IMR-90 (cell line): ENCODE measurements at regions not wholly inside any gene's neighbourhood (a gene's known extent, or its start where the extent isn't known, plus 50 kb on each side); places are given as distances from the start of the nearest gene placed in this dataset.

Experiments
- ATAC-seq: fragments of 200-7000 bp; cut with Tn5 transposase; 2 replicates; pipeline ENCODE4 v1.9.1; 2020; ENCODE audit warnings: low read depth, mild to moderate bottlenecking, moderate library complexity
- BruUV-seq: library from RNA; stranded (reverse); fragments of 400-500 nt; replicated peaks from 2 replicates; lab custom pipeline; 2021; lab: Mats Ljungman, UMichigan
- CTCF ChIA-PET: fragments of 300-600 bp; formaldehyde crosslinking; extraction: SDS; loops from one replicate; lab custom pipeline; 2021; ENCODE audit warnings: antibody characterized with exemption; lab: Yijun Ruan, JAX
- POLR2A ChIA-PET: fragments of 300-600 bp; sonication (Branson Sonifier 250); formaldehyde crosslinking; loops from one replicate; lab custom pipeline; 2022; ENCODE audit warnings: antibody characterized with exemption; ENCODE audit not compliant: unreplicated experiment; lab: Charles Lee
- DNase-seq: peaks from one replicate; pipeline ENCODE4 v3.0.0; 2013
- H2AFZ ChIP-seq: replicated peaks from 2 replicates; pipeline ENCODE3; 2013; ENCODE audit warnings: low read length, mild to moderate bottlenecking; ENCODE audit not compliant: poor library complexity
- H2AK5ac ChIP-seq: 2 replicates; pipeline ENCODE4 v1.6.1; 2013; ENCODE audit warnings: low read depth, low read length, inconsistent platforms
- H2AK9ac ChIP-seq: replicated peaks from 2 replicates; pipeline ENCODE3; 2013; ENCODE audit warnings: mild to moderate bottlenecking, low read depth, low read length, moderate library complexity; ENCODE audit not compliant: poor library complexity
- H2BK120ac ChIP-seq: 2 replicates; pipeline ENCODE4 v1.6.1; 2013; ENCODE audit warnings: low read depth, low read length, inconsistent platforms
- H2BK15ac ChIP-seq: 3 replicates; pipeline ENCODE4 v1.6.1; 2013; ENCODE audit warnings: low read depth, low read length, inconsistent platforms
- H2BK20ac ChIP-seq: 2 replicates; pipeline ENCODE4 v1.6.1; 2013; ENCODE audit warnings: low read depth, mild to moderate bottlenecking, inconsistent platforms, low read length, moderate library complexity
- H2BK5ac ChIP-seq: 2 replicates; pipeline ENCODE4 v1.6.1; 2013; ENCODE audit warnings: mild to moderate bottlenecking, low read depth, low read length, inconsistent platforms; ENCODE audit not compliant: poor library complexity, severe bottlenecking
- H3K14ac ChIP-seq: replicated peaks from 2 replicates; pipeline ENCODE4 v1.6.1; 2013; ENCODE audit warnings: low read depth, low read length, inconsistent platforms
- H3K18ac ChIP-seq: 2 replicates; pipeline ENCODE4 v1.6.1; 2013; ENCODE audit warnings: low read depth, low read length, control low read depth
- H3K23ac ChIP-seq: 2 replicates; pipeline ENCODE4 v1.6.1; 2013; ENCODE audit warnings: low read depth, low read length, inconsistent platforms
- H3K27ac ChIP-seq: 2 replicates; pipeline ENCODE4 v1.5.1; 2013; ENCODE audit warnings: mild to moderate bottlenecking, control low read depth, low read length; ENCODE audit not compliant: insufficient read depth
- H3K27me3 ChIP-seq: 2 replicates; pipeline ENCODE4 v1.6.1; 2013; ENCODE audit warnings: low read length; ENCODE audit not compliant: control insufficient read depth, insufficient read depth
- H3K36me3 ChIP-seq: 2 replicates; pipeline ENCODE4 v1.6.1; 2013; ENCODE audit warnings: low read length, mixed read lengths; ENCODE audit not compliant: control insufficient read depth, insufficient read depth
- H3K4ac ChIP-seq: 2 replicates; pipeline ENCODE4 v1.6.1; 2013; ENCODE audit warnings: low read depth, low read length, inconsistent platforms
- H3K4me1 ChIP-seq: 2 replicates; pipeline ENCODE4 v1.6.1; 2013; ENCODE audit warnings: low read length, mixed read lengths; ENCODE audit not compliant: control insufficient read depth, insufficient read depth
- H3K4me2 ChIP-seq: 2 replicates; pipeline ENCODE4 v1.6.1; 2013; ENCODE audit warnings: low read depth, mild to moderate bottlenecking, control low read depth, low read length, moderate library complexity
- H3K4me3 ChIP-seq: 2 replicates; pipeline ENCODE4 v1.5.1; 2013; ENCODE audit warnings: low read depth, mild to moderate bottlenecking, control low read depth, low read length, moderate library complexity; ENCODE audit not compliant: insufficient read depth
- H3K56ac ChIP-seq: 2 replicates; pipeline ENCODE4 v1.6.1; 2013; ENCODE audit warnings: low read length, inconsistent platforms; ENCODE audit not compliant: insufficient read depth; ENCODE audit errors: extremely low read depth
- H3K79me1 ChIP-seq, 2 experiments: 2 replicates each; pipeline ENCODE4 v1.6.1; 2013; ENCODE audit warnings: low read length in 2 of 2, inconsistent platforms in 1 of 2, low read depth in 1 of 2
- H3K9ac ChIP-seq: 2 replicates; pipeline ENCODE4 v1.6.1; 2013; ENCODE audit warnings: low read depth, low read length, control low read depth
- H3K9me1 ChIP-seq: 2 replicates; pipeline ENCODE4 v1.6.1; 2013; ENCODE audit warnings: low read length, inconsistent platforms; ENCODE audit not compliant: insufficient read depth
- H3K9me3 ChIP-seq: 2 replicates; pipeline ENCODE4 v1.6.1; 2013; ENCODE audit warnings: low read length; ENCODE audit not compliant: control insufficient read depth, insufficient read depth
- H4K20me1 ChIP-seq: 2 replicates; pipeline ENCODE4 v1.6.1; 2013; ENCODE audit warnings: low read length, inconsistent platforms; ENCODE audit not compliant: insufficient read depth
- H4K5ac ChIP-seq: 2 replicates; pipeline ENCODE4 v1.6.1; 2013; ENCODE audit warnings: mild to moderate bottlenecking, low read depth, low read length, control low read depth
- H4K8ac ChIP-seq, 2 experiments: 2 replicates each; pipeline ENCODE4 v1.6.1; 2013; ENCODE audit warnings: low read depth in 2 of 2, low read length in 2 of 2, control low read depth in 1 of 2, inconsistent platforms in 1 of 2
- H4K91ac ChIP-seq: 2 replicates; pipeline ENCODE4 v1.6.1; 2013; ENCODE audit warnings: low read depth, low read length, inconsistent platforms; ENCODE audit not compliant: insufficient read depth
- BHLHE40 ChIP-seq: fragments of 150-350 bp; IDR thresholded peaks from 2 replicates; pipeline ENCODE4 v1.6.1; 2016; ENCODE audit warnings: mild to moderate bottlenecking, low read depth, low read length
- CEBPB ChIP-seq: IDR thresholded peaks from 2 replicates; pipeline ENCODE4 v1.6.1; 2012; ENCODE audit warnings: low read depth, low read length, improper control_type of control experiment
- CHD1 ChIP-seq: IDR thresholded peaks from 2 replicates; pipeline ENCODE4 v1.6.1; 2012; ENCODE audit warnings: low read depth, low read length, improper control_type of control experiment
- CTCF ChIP-seq: conservative IDR thresholded peaks from 2 replicates; pipeline ENCODE4 v1.5.1; 2012; ENCODE audit warnings: mild to moderate bottlenecking, low read depth, low read length, improper control_type of control experiment
- FOS ChIP-seq: fragments of 150-350 bp; IDR thresholded peaks from 2 replicates; pipeline ENCODE4 v1.6.1; 2016; ENCODE audit warnings: low read depth, low read length
- MAFK ChIP-seq: IDR thresholded peaks from 2 replicates; pipeline ENCODE4 v1.6.1; 2012; ENCODE audit warnings: low read depth, low read length, improper control_type of control experiment
- MAZ ChIP-seq: IDR thresholded peaks from 2 replicates; pipeline ENCODE4 v1.6.1; 2012; ENCODE audit warnings: low read depth, mild to moderate bottlenecking, low read length, improper control_type of control experiment, moderate library complexity, borderline replicate concordance
- MXI1 ChIP-seq: IDR thresholded peaks from 2 replicates; pipeline ENCODE4 v1.6.1; 2012; ENCODE audit warnings: low read depth, mild to moderate bottlenecking, low read length, moderate library complexity, borderline replicate concordance
- NFE2L2 ChIP-seq: fragments of 150-350 bp; IDR thresholded peaks from 2 replicates; pipeline ENCODE4 v1.6.1; 2016; ENCODE audit warnings: low read depth, mild to moderate bottlenecking, low read length
- POLR2A ChIP-seq: IDR thresholded peaks from 2 replicates; pipeline ENCODE4 v1.6.1; 2012; ENCODE audit warnings: mild to moderate bottlenecking, low read depth, low read length
- RAD21 ChIP-seq: IDR thresholded peaks from 2 replicates; pipeline ENCODE4 v1.6.1; 2012; ENCODE audit warnings: low read length, improper control_type of control experiment
- RCOR1 ChIP-seq: IDR thresholded peaks from 2 replicates; pipeline ENCODE4 v1.6.1; 2012; ENCODE audit warnings: mild to moderate bottlenecking, low read length, improper control_type of control experiment; ENCODE audit not compliant: insufficient replicate concordance
- RFX5 ChIP-seq: IDR thresholded peaks from 2 replicates; pipeline ENCODE4 v1.8.0; 2012; ENCODE audit warnings: low read depth, mild to moderate bottlenecking, low read length, moderate library complexity
- SMC3 ChIP-seq: fragments of 150-350 bp; IDR thresholded peaks from 2 replicates; pipeline ENCODE4 v1.6.1; 2016; ENCODE audit warnings: low read depth, mild to moderate bottlenecking, antibody characterized with exemption, low read length, moderate library complexity
- USF2 ChIP-seq: fragments of 150-350 bp; IDR thresholded peaks from 2 replicates; pipeline ENCODE4 v1.6.1; 2017; ENCODE audit warnings: mild to moderate bottlenecking, antibody characterized with exemption, low read length, low read depth
- WGBS, 2 experiments: methylation state at CpG; one replicate each; pipeline versions ENCODE4 v1.1.5 to v1.1.7; 2013; ENCODE audit warnings: missing lambda C conversion rate in 2 of 2; ENCODE audit not compliant: insufficient read length in 1 of 2; ENCODE audit errors: extremely low coverage in 2 of 2; 5-methylcytosine and 5-hydroxymethylcytosine counted together
- dilution Hi-C: fragments of 300-500 bp; cut with HindIII; formaldehyde crosslinking; loops from one replicate; pipeline ENCODE4 v1.14.3; 2018; ENCODE audit warnings: low sequenced_read_pairs; ENCODE audit not compliant: unreplicated experiment
- in situ Hi-C: fragments of 300-500 bp; cut with MboI; formaldehyde crosslinking; loops from 3 replicates; pipeline ENCODE4 v1.14.3; 2019; ENCODE audit warnings: low sequenced_read_pairs, inconsistent platforms, mixed read lengths
- intact Hi-C: fragments of 100-400 bp; cut with micrococcal nuclease; formaldehyde crosslinking; loops from 2 replicates; pipeline ENCODE4 v1.10.0; 2022

DNA sequence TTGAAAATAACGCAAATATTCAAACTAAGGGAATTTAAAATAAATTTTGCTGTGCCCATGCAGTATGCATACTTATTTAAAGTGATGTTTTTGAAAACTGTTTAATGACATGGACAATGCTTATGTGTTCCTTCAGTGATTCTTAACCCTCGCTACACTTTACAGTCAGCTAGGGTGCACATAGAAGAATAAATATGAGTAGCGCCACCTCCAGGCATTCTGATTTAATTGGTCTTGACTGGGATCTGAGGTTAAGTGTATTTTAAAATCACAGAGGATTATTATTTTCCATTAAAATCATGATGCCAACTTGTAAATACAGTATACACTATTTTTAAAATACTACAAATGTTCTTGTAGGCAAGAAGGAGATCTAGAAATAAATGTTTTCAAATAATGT lies 373.5 kb upstream of the ADGRL4 start:
- H3K56ac ChIP-seq = no peak overlapping the region
- no peak for ATAC-seq
- TF ChIP-seq MAFK (no peak), RCOR1 (no peak), NFE2L2 (no peak), CEBPB (no peak), CHD1 (no peak), USF2 (no peak), BHLHE40 (no peak), RFX5 (no peak), SMC3 (no peak), RAD21 (no peak), FOS (no peak), POLR2A (no peak), MAZ (no peak), CTCF (no peak), MXI1 (no peak)
- no peak overlapping the region for H3K9ac ChIP-seq
- no peak overlapping the region for H2BK5ac ChIP-seq
- no peak overlapping the region for H3K23ac ChIP-seq
- ChIA-PET CTCF (interaction anchor here (0.6 kb wide), 1 partner anchor 122 kb away, joined by 4 read pairs; no protein-coding TSS in a partner anchor), POLR2A (no interaction called here)
- no peak overlapping the region for H2AK9ac ChIP-seq
- no peak overlapping the region for H2AK5ac ChIP-seq
- H3K27ac ChIP-seq = no peak overlapping the region
- BruUV-seq = no TSS peak
- DNase-seq = no peak
- no peaks in the 10 kb centered on the region for H3K4me1 ChIP-seq
- H4K91ac ChIP-seq = no peak overlapping the region
- no peaks in the 10 kb centered on the region for H3K79me1 ChIP-seq
- H3K9me1 ChIP-seq = no peaks in the 10 kb centered on the region
- H4K8ac ChIP-seq = no peak overlapping the region
- dilution Hi-C loops = no loop called here
- no peak overlapping the region for H2BK15ac ChIP-seq
- no peak overlapping the region for H2BK20ac ChIP-seq
- no peaks in the 10 kb centered on the region for H4K20me1 ChIP-seq
- intact Hi-C loops = no loop called here
- H3K27me3 ChIP-seq = no peaks in the 10 kb centered on the region
- no peak overlapping the region for H2BK120ac ChIP-seq
- no peak overlapping the region for H3K4me2 ChIP-seq
- no peaks in the 10 kb centered on the region for H3K36me3 ChIP-seq
- no peak overlapping the region for H3K4ac ChIP-seq
- in situ Hi-C loops = no loop called here
- no CpG with 5 or more reads among the region's 3 CpGs for WGBS, 2 experiments
- H2AFZ ChIP-seq = no peak overlapping the region
- no peak overlapping the region for H4K5ac ChIP-seq
- H3K4me3 ChIP-seq = no peak overlapping the region
- H3K9me3 ChIP-seq = no peaks in the 10 kb centered on the region
- no peak overlapping the region for H3K14ac ChIP-seq
- H3K18ac ChIP-seq = no peak overlapping the region
